OCI-M2 (cell line): ENCODE measurements at regions not wholly inside any gene's neighbourhood (a gene's known extent, or its start where the extent isn't known, plus 50 kb on each side); places are given as distances from the start of the nearest gene placed in this dataset.

Experiments used
- DNase-seq: peaks from one replicate; lab custom pipeline; 2025; ENCODE audit not compliant: unreplicated experiment; lab: John Stamatoyannopoulos, UW

GRCh38 chr3:182436547-182436946 is 356.8 kb upstream of the ATP11B start:
- no peak for DNase-seq

- DNase-seq: no peak
These were observed 354.9 kb upstream of the ATP11B start for GRCh38 chr3:182438398-182438797.

GRCh38 chr3:182440101-182440500 is 353.2 kb upstream of the ATP11B start:
- DNase-seq: no peak

- no peak for DNase-seq
These were observed 347.7 kb upstream of the ATP11B start for GRCh38 chr3:182445576-182445975.

- no peak for DNase-seq
These were observed 342.1 kb upstream of the ATP11B start for GRCh38 chr3:182450942-182451787.

- no peak for DNase-seq
These were observed 341.4 kb upstream of the ATP11B start for GRCh38 chr3:182451871-182452270.

- DNase-seq: no peak
These were observed 338.3 kb upstream of the ATP11B start for GRCh38 chr3:182455011-182455410.

GRCh38 chr3:182460303-182460702 is 333.0 kb upstream of the ATP11B start:
- no peak for DNase-seq

GRCh38 chr3:182462152-182462551 is 331.2 kb upstream of the ATP11B start:
- no peak for DNase-seq

GRCh38 chr3:182464513-182465145 is 328.7 kb upstream of the ATP11B start:
- DNase-seq: no peak

GRCh38 chr3:182465301-182466185 is 327.8 kb upstream of the ATP11B start:
- no peak for DNase-seq

GRCh38 chr3:182469086-182469485 is 324.2 kb upstream of the ATP11B start:
- DNase-seq: no peak

- DNase-seq: no peak
These were observed 323.1 kb upstream of the ATP11B start for GRCh38 chr3:182470187-182470586.

- DNase-seq: no peak
These were observed 320.1 kb upstream of the ATP11B start for GRCh38 chr3:182473191-182473710.

GRCh38 chr3:182478369-182478768 is 314.9 kb upstream of the ATP11B start:
- no peak for DNase-seq

- DNase-seq: no peak
These were observed 313.6 kb upstream of the ATP11B start for GRCh38 chr3:182479419-182480336.

- no peak for DNase-seq
These were observed 310.6 kb upstream of the ATP11B start for GRCh38 chr3:182482705-182483104.

GRCh38 chr3:182484682-182485081 is 308.6 kb upstream of the ATP11B start:
- no peak for DNase-seq

GRCh38 chr3:182485301-182485700 is 308.0 kb upstream of the ATP11B start:
- DNase-seq: no peak

- no peak for DNase-seq
These were observed 306.8 kb upstream of the ATP11B start for GRCh38 chr3:182486463-182486862.
